ENCODE measurements at regions not wholly inside any gene's neighbourhood (a gene's known extent, or its start where the extent isn't known, plus 50 kb on each side); places are given as distances from the start of the nearest gene placed in this dataset.
"Not testable (repeated sequence)": the region's sequence is repeated elsewhere in the genome, so short reads cannot be mapped to it uniquely, and the experiment has no call there.

- not testable (repeated sequence) for H3K27ac Mint-ChIP-seq (ENCODE audit: unreplicated experiment); DNase-seq (ENCODE audit: low spot score); H3K4me1 Mint-ChIP-seq (ENCODE audit: unreplicated experiment); H3K4me3 Mint-ChIP-seq (ENCODE audit: unreplicated experiment); H3K9me3 Mint-ChIP-seq (ENCODE audit: unreplicated experiment); H3K36me3 Mint-ChIP-seq (ENCODE audit: low read depth, unreplicated experiment); H3K27me3 Mint-ChIP-seq (ENCODE audit: unreplicated experiment)
Observed at GRCh38 chr5:21496056-21496455, 1357.1 kb downstream of the CDH12 start.

- not testable (repeated sequence) for H3K27ac Mint-ChIP-seq (ENCODE audit: unreplicated experiment); H3K9me3 Mint-ChIP-seq (ENCODE audit: unreplicated experiment)
Observed at GRCh38 chr5:21495235-21495634, 1357.9 kb downstream of the CDH12 start.

GRCh38 chr5:21494033-21494432, 1359.1 kb downstream of the CDH12 start:
- H3K36me3 Mint-ChIP-seq (ENCODE audit: low read depth, unreplicated experiment); H3K4me1 Mint-ChIP-seq (ENCODE audit: unreplicated experiment); H3K27me3 Mint-ChIP-seq (ENCODE audit: unreplicated experiment); DNase-seq (ENCODE audit: low spot score); H3K4me3 Mint-ChIP-seq (ENCODE audit: unreplicated experiment); H3K27ac Mint-ChIP-seq (ENCODE audit: unreplicated experiment); H3K9me3 Mint-ChIP-seq (ENCODE audit: unreplicated experiment): not testable (repeated sequence)

More at GRCh38 chr5:21495235-21495634, 1357.9 kb downstream of the CDH12 start:
- H3K4me3 Mint-ChIP-seq (ENCODE audit: unreplicated experiment); DNase-seq (ENCODE audit: low spot score); H3K4me1 Mint-ChIP-seq (ENCODE audit: unreplicated experiment); H3K36me3 Mint-ChIP-seq (ENCODE audit: low read depth, unreplicated experiment); H3K27me3 Mint-ChIP-seq (ENCODE audit: unreplicated experiment): not testable (repeated sequence)

GRCh38 chr5:21491182-21491581, 1362.0 kb downstream of the CDH12 start:
- not testable (repeated sequence) for H3K9me3 Mint-ChIP-seq (ENCODE audit: unreplicated experiment); H3K27ac Mint-ChIP-seq (ENCODE audit: unreplicated experiment); H3K4me1 Mint-ChIP-seq (ENCODE audit: unreplicated experiment); H3K27me3 Mint-ChIP-seq (ENCODE audit: unreplicated experiment); DNase-seq (ENCODE audit: low spot score); H3K36me3 Mint-ChIP-seq (ENCODE audit: low read depth, unreplicated experiment); H3K4me3 Mint-ChIP-seq (ENCODE audit: unreplicated experiment)

GRCh38 chr5:21488828-21489227, 1364.3 kb downstream of the CDH12 start:
- H3K4me3 Mint-ChIP-seq (ENCODE audit: unreplicated experiment); DNase-seq (ENCODE audit: low spot score); H3K9me3 Mint-ChIP-seq (ENCODE audit: unreplicated experiment); H3K27ac Mint-ChIP-seq (ENCODE audit: unreplicated experiment); H3K4me1 Mint-ChIP-seq (ENCODE audit: unreplicated experiment); H3K27me3 Mint-ChIP-seq (ENCODE audit: unreplicated experiment); H3K36me3 Mint-ChIP-seq (ENCODE audit: low read depth, unreplicated experiment): not testable (repeated sequence)

GRCh38 chr5:21485458-21486000, 1367.6 kb downstream of the CDH12 start:
- not testable (repeated sequence) for H3K4me1 Mint-ChIP-seq (ENCODE audit: unreplicated experiment); H3K9me3 Mint-ChIP-seq (ENCODE audit: unreplicated experiment); H3K27ac Mint-ChIP-seq (ENCODE audit: unreplicated experiment); H3K4me3 Mint-ChIP-seq (ENCODE audit: unreplicated experiment); H3K27me3 Mint-ChIP-seq (ENCODE audit: unreplicated experiment); H3K36me3 Mint-ChIP-seq (ENCODE audit: low read depth, unreplicated experiment)
- TF ChIP-seq CTCF (IDR thresholded peaks at IDR 0.05; ENCODE audit: unreplicated experiment), result peak; percentile 39
- DNase-seq (ENCODE audit: low spot score), result peak; percentile 37

- H3K27ac Mint-ChIP-seq (ENCODE audit: unreplicated experiment); DNase-seq (ENCODE audit: low spot score); H3K4me3 Mint-ChIP-seq (ENCODE audit: unreplicated experiment); H3K9me3 Mint-ChIP-seq (ENCODE audit: unreplicated experiment); H3K4me1 Mint-ChIP-seq (ENCODE audit: unreplicated experiment); H3K27me3 Mint-ChIP-seq (ENCODE audit: unreplicated experiment): not testable (repeated sequence)
- H3K36me3 Mint-ChIP-seq (ENCODE audit: low read depth, unreplicated experiment), result peaks cover 10% of the 10 kb centered on the region
Observed at GRCh38 chr5:21484498-21484889, 1368.7 kb downstream of the CDH12 start.

- peaks cover 10% of the 10 kb centered on the region for H3K36me3 Mint-ChIP-seq (ENCODE audit: low read depth, unreplicated experiment)
- not testable (repeated sequence) for H3K9me3 Mint-ChIP-seq (ENCODE audit: unreplicated experiment); DNase-seq (ENCODE audit: low spot score); H3K27ac Mint-ChIP-seq (ENCODE audit: unreplicated experiment); H3K27me3 Mint-ChIP-seq (ENCODE audit: unreplicated experiment); H3K4me1 Mint-ChIP-seq (ENCODE audit: unreplicated experiment); H3K4me3 Mint-ChIP-seq (ENCODE audit: unreplicated experiment)
Observed at GRCh38 chr5:21483790-21484497, 1369.2 kb downstream of the CDH12 start.

- H3K36me3 Mint-ChIP-seq (ENCODE audit: low read depth, unreplicated experiment), result peaks cover 10% of the 10 kb centered on the region
- not testable (repeated sequence) for H3K4me3 Mint-ChIP-seq (ENCODE audit: unreplicated experiment); H3K4me1 Mint-ChIP-seq (ENCODE audit: unreplicated experiment); H3K27ac Mint-ChIP-seq (ENCODE audit: unreplicated experiment); H3K9me3 Mint-ChIP-seq (ENCODE audit: unreplicated experiment); DNase-seq (ENCODE audit: low spot score); H3K27me3 Mint-ChIP-seq (ENCODE audit: unreplicated experiment)
Observed at GRCh38 chr5:21482983-21483650, 1370.0 kb downstream of the CDH12 start.

GRCh38 chr5:21482522-21482921, 1370.6 kb downstream of the CDH12 start:
- H3K9me3 Mint-ChIP-seq (ENCODE audit: unreplicated experiment); H3K27ac Mint-ChIP-seq (ENCODE audit: unreplicated experiment); H3K27me3 Mint-ChIP-seq (ENCODE audit: unreplicated experiment); H3K4me1 Mint-ChIP-seq (ENCODE audit: unreplicated experiment); DNase-seq (ENCODE audit: low spot score); H3K4me3 Mint-ChIP-seq (ENCODE audit: unreplicated experiment): not testable (repeated sequence)
- H3K36me3 Mint-ChIP-seq (ENCODE audit: low read depth, unreplicated experiment), result peaks cover 10% of the 10 kb centered on the region
